ENCODE measurements at regions not wholly inside any gene's neighbourhood (a gene's known extent, or its start where the extent isn't known, plus 50 kb on each side); places are given as distances from the start of the nearest gene placed in this dataset.

DNA sequence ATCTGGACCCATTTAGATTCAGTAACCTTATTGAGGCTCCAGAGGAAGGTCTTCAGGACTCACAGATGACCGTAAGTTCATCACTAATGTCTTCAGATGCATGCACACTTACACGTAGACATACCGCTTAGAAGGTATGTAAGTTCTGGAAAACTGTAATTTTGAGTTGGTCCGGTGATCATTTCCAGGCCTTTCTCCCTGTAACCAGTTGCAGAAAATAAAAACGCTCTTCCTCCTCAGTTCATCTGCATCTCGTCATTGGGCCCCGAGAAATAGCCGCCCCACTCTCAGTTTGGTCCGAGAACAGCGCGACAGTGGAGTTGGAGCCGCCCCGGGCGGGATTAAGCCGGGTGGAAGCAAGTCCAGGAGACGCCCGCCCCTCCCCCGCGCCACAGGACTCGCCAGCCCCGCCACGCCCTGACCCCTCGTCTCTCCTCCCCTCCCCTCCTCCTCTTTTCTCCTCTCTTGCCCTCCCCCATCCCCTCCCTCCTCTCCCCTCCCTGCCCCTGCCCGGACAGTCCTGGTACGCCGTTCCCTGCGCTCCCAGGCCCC is 83.7 kb downstream of the TNFAIP2 start:
- peak; percentile 89 for DNase-seq (ENCODE audit: low spot score)

GRCh38 chr14:103207388-103208072 is 84.3 kb downstream of the TNFAIP2 start:
- DNase-seq (ENCODE audit: low spot score), result peak; percentile 67

GRCh38 chr14:103209054-103209453 is 85.8 kb downstream of the TNFAIP2 start:
- peak; percentile 39 for DNase-seq (ENCODE audit: low spot score)

- DNase-seq (ENCODE audit: low spot score), result peak; percentile 23
Observed at GRCh38 chr14:103209506-103209905, 86.2 kb downstream of the TNFAIP2 start.

DNA sequence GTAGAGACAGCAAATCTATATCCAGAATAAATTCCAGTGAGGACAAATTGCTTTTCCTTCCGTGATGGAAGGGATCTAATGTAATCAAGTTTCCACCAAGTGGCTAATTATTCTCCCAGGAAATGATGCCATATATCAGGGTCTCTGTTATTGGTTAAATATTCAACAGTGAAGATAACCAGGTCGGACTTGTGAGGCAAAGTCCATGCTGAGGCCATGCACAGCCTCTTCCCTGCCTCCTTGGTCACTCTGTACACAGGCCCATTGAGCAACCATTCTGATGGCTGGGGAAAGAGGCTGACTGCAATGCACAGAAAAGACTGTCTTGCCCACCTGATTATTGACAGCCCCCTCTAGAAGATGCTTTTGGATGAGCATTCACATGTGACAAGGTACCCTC is 90.1 kb downstream of the TNFAIP2 start:
- DNase-seq (ENCODE audit: low spot score), result peak; percentile 20

DNA sequence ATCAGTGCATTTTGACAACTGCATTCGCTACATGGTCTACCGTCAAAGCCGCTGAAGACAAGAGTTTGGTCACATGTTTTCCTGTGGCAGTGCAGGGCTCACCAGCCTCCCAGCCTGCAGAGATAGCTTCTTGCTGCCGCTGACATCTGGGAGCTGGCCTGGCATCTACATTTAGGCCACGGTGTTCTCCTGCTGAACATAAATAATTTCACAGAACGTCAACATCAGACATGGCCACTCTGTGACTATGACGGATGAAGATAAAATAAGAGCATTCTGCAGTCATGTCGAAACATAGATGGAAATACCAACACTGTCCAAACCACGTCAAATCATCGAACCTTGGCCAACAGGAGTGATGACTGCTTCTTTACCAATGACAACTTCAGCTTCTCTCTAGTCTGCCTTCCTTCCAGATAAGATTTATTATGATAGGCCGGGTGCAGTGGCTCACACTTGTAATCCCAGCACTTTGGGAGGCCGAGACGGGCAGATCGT is 91.2 kb downstream of the TNFAIP2 start:
- DNase-seq (ENCODE audit: low spot score), result no peak

DNA sequence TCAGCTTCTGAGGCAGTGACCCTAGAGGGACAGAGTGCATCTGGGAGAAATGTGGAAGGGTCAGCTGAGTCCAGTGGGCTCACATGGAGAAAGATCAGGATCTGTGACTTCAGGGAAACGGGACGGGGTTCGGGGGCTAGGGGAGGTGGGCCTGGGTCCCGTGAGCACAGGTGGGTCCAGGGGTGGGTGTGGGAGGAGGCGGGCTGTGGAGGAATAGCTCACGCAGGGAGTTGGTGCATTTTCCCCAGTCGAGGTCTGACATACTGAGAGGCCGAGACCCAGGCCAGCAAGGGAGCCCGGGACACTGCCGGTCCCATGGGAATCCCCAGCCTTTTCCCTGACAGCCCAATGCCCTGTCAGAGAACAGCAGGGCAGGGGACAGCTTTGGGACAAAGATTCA is 93.1 kb downstream of the TNFAIP2 start:
- DNase-seq (ENCODE audit: low spot score), result no peak

DNA sequence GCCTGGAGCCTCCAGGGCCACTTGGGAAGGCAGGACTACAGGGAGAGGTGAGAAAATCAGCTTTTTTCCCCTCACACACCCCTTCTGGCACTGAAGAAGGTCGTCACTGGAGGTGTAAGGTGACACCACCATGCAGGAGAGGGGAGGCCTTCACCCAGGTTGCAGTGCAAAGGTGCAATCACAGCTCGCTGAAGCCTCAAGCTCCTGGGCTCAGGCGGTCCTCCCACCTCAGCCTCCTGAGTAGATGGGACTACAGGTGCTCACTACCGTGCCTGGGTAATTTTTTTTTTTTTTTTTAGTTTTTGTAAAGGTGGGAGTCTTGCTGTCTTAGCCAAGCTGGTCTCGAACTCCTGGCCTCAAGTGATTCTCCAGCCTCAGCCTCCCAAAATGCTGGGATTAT is 93.6 kb downstream of the TNFAIP2 start:
- DNase-seq (ENCODE audit: low spot score), result no peak

DNA sequence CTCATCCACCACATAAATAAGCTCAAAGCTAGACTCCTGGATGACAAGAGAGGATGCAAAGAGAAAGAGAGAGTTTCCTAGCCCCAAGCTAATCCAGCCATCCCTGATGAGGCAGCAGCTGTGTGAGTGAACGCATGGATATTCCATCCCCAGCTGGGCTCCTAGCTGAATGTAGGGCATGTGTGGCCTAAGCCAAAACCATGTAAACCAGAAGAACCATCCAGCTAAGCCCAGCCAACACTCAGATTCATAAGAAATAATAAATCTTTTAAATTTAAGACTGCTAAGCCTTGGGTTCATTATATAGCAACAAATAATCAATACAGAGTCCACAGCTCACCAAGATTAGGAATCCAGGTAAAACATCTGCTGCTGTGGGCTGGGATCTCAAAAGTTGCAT is 94.3 kb downstream of the TNFAIP2 start:
- DNase-seq (ENCODE audit: low spot score), result no peak

DNA sequence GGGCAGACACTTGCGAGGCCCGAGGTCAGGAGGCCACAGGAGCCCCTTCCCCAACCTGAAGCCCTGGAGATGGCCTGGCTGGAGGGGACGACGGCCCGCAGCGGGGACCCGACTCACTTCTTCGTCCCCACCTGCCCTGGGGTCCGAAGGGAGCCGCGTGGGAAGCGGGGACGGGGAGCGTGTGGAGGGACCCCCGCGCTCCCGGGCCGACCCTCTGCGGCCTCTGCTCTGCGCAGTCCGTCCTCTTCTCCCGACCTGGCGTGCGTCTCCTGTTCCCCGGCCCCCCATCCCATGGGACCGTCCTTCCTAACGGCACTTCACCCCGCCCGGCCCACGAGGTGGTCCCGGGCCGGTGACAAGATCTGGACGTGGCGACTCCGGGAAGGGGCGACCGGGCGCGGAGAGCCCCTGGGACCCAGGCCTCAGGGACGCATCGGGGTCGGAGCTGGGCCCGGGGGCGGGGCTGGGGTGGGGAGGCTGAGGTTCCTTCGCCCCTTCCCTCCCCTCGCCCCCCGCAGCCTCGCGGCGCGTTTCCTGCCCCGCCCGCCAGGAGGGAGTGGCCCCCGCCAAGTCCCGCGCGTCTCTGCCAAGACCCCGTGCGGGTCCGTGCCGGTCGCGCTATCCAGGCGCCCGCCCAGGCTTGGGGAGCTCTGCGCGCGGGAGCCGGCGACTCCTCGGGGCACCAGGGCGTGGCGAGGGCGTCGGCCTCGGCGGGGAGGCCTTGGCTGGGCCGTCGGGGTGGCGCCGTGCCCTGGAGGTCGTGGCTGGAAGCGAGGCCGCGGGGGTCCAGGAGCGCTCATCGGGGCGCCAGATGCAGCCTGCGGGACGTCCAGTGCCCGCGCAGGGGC is 97.1 kb downstream of the TNFAIP2 start:
- no peak for DNase-seq (ENCODE audit: low spot score)

GRCh38 chr14:103220982-103221641 is 97.9 kb downstream of the TNFAIP2 start:
- DNase-seq (ENCODE audit: low spot score), result no peak

- no peak for DNase-seq (ENCODE audit: low spot score)
Observed at GRCh38 chr14:103221781-103222358, 98.6 kb downstream of the TNFAIP2 start.

DNA sequence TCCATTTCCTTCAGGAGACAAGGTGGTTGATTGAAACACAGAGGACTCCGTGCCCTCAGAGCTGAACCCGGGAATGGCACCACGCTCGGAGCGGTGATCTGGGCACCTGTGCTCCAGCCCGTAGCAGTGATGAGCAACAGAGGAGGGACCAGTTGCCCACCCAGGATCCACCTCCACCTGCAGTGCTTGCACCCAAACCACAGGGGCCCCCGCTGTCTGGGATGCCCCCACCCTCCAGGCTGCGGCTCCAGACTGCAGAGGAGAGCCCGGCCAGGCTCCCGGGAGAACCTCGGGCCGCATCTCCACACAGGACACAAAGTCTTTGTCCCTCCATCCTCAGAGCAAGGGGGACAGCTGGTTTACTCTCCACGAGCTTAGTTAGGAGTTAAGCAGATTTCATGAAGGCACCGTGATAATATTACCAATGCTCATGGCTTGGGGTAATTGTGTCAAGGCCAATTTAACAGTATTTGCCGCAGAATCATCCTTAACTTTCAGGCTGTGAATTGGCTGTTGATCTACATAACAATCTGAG is 100.6 kb downstream of the TNFAIP2 start:
- DNase-seq (ENCODE audit: low spot score), result no peak

- DNase-seq (ENCODE audit: low spot score), result peak; percentile 33
Observed at GRCh38 chr14:103225062-103225461, 101.8 kb downstream of the TNFAIP2 start.

GRCh38 chr14:103225476-103225875 is 102.2 kb downstream of the TNFAIP2 start:
- no peak for DNase-seq (ENCODE audit: low spot score)

DNA sequence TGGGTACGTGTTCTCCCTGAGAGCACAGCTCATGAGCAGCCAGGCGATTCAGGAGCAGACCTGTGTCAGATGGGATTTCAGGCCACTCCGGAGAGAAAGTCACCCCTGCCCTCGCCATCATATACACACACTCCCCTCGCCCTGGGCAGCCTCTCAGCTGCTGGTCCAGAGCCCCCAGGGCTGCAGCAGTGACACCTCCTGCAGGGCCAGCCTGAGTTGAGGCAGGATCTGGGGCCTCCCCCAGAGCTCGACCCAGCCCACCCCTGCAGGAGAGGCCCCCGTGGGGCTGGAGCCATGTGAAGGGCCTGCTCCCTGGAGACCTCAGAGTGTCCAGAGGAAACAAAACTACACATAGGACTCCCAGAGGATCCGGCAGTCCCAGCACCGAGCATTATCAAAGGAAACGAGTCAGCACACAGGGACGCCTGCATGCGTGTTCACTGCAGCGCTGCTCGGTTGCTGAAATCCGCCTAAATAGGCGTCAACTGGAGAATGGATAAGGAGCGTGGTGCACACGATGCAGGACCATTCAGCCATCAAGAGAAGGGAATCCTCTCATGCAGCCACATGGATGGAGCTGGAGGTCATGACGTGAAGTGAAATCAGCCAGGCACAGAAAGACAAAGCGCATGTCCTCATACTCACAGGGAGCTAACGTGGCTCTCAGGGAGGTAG is 104.0 kb downstream of the TNFAIP2 start:
- no peak for DNase-seq (ENCODE audit: low spot score)

- no peak for DNase-seq (ENCODE audit: low spot score)
Observed at GRCh38 chr14:103228076-103228806, 105.0 kb downstream of the TNFAIP2 start.

GRCh38 chr14:103228866-103229265 is 105.2 kb upstream of the EIF5 start:
- no peak for DNase-seq (ENCODE audit: low spot score)

- DNase-seq (ENCODE audit: low spot score), result no peak
Observed at GRCh38 chr14:103230021-103230420, 104.0 kb upstream of the EIF5 start.

GRCh38 chr14:103230658-103231334 is 103.2 kb upstream of the EIF5 start:
- no peak for DNase-seq (ENCODE audit: low spot score)
